ENCODE measurements at regions not wholly inside any gene's neighbourhood (a gene's known extent, or its start where the extent isn't known, plus 50 kb on each side); places are given as distances from the start of the nearest gene placed in this dataset.

DNA sequence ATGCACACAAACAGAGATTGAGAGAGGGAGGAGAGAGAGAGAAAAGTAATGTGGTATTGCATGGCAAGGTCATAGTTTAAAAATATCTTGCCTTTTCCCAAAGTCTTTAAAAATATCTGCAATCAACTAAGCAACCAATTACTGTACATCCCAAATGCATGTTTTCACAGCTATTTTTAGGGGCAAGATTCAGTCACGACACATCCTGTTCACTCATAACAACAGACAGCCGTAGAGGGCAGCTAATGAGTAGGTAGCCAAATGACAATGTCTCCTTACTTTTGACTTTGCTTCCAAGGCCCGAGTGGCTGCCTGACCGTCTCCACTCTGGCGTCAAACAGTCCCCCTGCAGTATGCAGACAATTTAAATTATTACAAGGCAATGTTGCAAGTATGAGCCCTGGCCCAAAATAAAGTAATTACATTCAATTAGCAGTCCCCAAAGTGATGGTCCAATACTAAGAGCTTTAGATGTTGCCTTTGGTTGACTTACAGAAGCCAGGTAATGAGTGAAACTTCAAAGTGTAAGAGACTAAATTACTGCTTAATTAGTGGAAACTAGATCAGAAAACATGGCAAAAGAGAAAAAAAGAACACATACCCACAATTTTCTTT lies 162.9 kb downstream of the MBL2 start:
- Histone ChIP-seq H3K18ac (ENCODE audit: insufficient read length, low read depth, low read length) (no peak overlapping the region), H3K4me2 (ENCODE audit: insufficient read depth, insufficient read length, low read length) (no peak overlapping the region), H2AK5ac (ENCODE audit: insufficient read length, low read length) (no peak overlapping the region), H3K14ac (ENCODE audit: insufficient read depth, low read length) (no peak overlapping the region), H3K56ac (ENCODE audit: insufficient read length, low read depth, low read length) (no peak overlapping the region), H3K27me3 (ENCODE audit: insufficient read depth, low read length) (no peaks in the 10 kb centered on the region), H3K23me2 (ENCODE audit: insufficient read length, low read depth, low read length, poor library complexity, severe bottlenecking) (no peaks in the 10 kb centered on the region), H2BK120ac (ENCODE audit: low read depth, low read length, poor library complexity, severe bottlenecking) (no peak overlapping the region), H3K4me1 (ENCODE audit: insufficient read depth, low read length) (no peaks in the 10 kb centered on the region), H2BK15ac (ENCODE audit: low read depth, low read length) (no peak overlapping the region; the same call in 1 of the 2 replicates), H3K27ac (ENCODE audit: insufficient read length, low read depth, low read length) (no peak overlapping the region), H2BK20ac (ENCODE audit: low read depth, low read length, poor library complexity, severe bottlenecking) (no peak overlapping the region), H3K9ac (ENCODE audit: extremely low read depth, insufficient read length, low read length) (no peak overlapping the region), H4K20me1 (ENCODE audit: control insufficient read depth, insufficient read depth, insufficient read length) (no peaks in the 10 kb centered on the region), H2BK12ac (ENCODE audit: insufficient read length, low read depth, low read length) (no peak overlapping the region), H4K91ac (ENCODE audit: insufficient read length, low read depth, low read length) (no peak overlapping the region), H2BK5ac (ENCODE audit: insufficient read length, low read length) (no peak overlapping the region), H3K4ac (ENCODE audit: low read depth, low read length) (no peak overlapping the region), H4K5ac (ENCODE audit: insufficient read length, low read depth, low read length) (no peak overlapping the region), H3K9me3 (ENCODE audit: control insufficient read depth, low read depth, low read length) (no peaks in the 10 kb centered on the region), H3K79me1 (ENCODE audit: insufficient read depth, low read depth, low read length, poor library complexity, severe bottlenecking) (no peaks in the 10 kb centered on the region), H3T11ph (ENCODE audit: low read length) (no peak overlapping the region), H3K79me2 (ENCODE audit: insufficient read depth, low read length) (no peaks in the 10 kb centered on the region), H3K23ac (ENCODE audit: insufficient read length, low read depth, low read length) (no peak overlapping the region), H2AFZ (ENCODE audit: low read length) (no peak overlapping the region), H4K8ac (replicated peaks; ENCODE audit: insufficient read length, low read depth, low read length) (no peak overlapping the region)
- Mint-ChIP-seq H3K27me3 (ENCODE audit: low read depth) (0 out of 2 replicates have a peak, but pooled peaks cover 2% of the 10 kb centered on the region), H3K4me3 (no peak overlapping the region), H3K9me3 (0 out of 5 replicates have a peak, but pooled peaks cover 0 to 2% of the 10 kb centered on the region in 2 experiments), H3K36me3 (ENCODE audit: insufficient read depth in 1 of 3, low read depth in 3 of 3) (no peaks in the 10 kb centered on the region), H3K27ac (no peak overlapping the region), H3K4me1 (no peaks in the 10 kb centered on the region)
- no peak for DNase-seq
- TF ChIP-seq, protein P1, sequence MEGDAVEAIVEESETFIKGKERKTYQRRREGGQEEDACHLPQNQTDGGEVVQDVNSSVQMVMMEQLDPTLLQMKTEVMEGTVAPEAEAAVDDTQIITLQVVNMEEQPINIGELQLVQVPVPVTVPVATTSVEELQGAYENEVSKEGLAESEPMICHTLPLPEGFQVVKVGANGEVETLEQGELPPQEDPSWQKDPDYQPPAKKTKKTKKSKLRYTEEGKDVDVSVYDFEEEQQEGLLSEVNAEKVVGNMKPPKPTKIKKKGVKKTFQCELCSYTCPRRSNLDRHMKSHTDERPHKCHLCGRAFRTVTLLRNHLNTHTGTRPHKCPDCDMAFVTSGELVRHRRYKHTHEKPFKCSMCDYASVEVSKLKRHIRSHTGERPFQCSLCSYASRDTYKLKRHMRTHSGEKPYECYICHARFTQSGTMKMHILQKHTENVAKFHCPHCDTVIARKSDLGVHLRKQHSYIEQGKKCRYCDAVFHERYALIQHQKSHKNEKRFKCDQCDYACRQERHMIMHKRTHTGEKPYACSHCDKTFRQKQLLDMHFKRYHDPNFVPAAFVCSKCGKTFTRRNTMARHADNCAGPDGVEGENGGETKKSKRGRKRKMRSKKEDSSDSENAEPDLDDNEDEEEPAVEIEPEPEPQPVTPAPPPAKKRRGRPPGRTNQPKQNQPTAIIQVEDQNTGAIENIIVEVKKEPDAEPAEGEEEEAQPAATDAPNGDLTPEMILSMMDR (conservative IDR thresholded peaks at IDR 0.05), result no peak
- WGBS (ENCODE audit: extremely low coverage, insufficient read length, low lambda C conversion rate), result no CpG with 5 or more reads among the region's 5 CpGs
